ENCODE measurements at regions not wholly inside any gene's neighbourhood (a gene's known extent, or its start where the extent isn't known, plus 50 kb on each side); places are given as distances from the start of the nearest gene placed in this dataset.

GRCh38 chr6:40898073-40898472, 140.9 kb downstream of the UNC5CL start:
- DNase-seq = no peak
- peaks cover 0 to 2% (median 0%) of the 10 kb centered on the region in 4 donors for H3K4me1 Mint-ChIP-seq
- H3K36me3 Mint-ChIP-seq = no peaks in the 10 kb centered on the region
- H3K4me3 Mint-ChIP-seq = no peak overlapping the region
- POLR2A ChIA-PET = no interaction called here
- H3K9me3 Mint-ChIP-seq = no peaks in the 10 kb centered on the region
- H3K27ac Mint-ChIP-seq = no peak overlapping the region
- ATAC-seq = no peak
- peaks cover 0 to 39% (median 3%) of the 10 kb centered on the region in 5 donors for H3K27me3 Mint-ChIP-seq

- peaks cover 0 to 2% (median 0%) of the 10 kb centered on the region in 4 donors for H3K4me1 Mint-ChIP-seq
- no peaks in the 10 kb centered on the region for H3K9me3 Mint-ChIP-seq
- H3K27me3 Mint-ChIP-seq = peaks cover 0 to 39% (median 3%) of the 10 kb centered on the region in 5 donors
- POLR2A ChIA-PET = no interaction called here
- ATAC-seq (no peak), DNase-seq (no peak)
- no peak overlapping the region for H3K27ac Mint-ChIP-seq
- no peaks in the 10 kb centered on the region for H3K36me3 Mint-ChIP-seq
- no peak overlapping the region for H3K4me3 Mint-ChIP-seq
These were observed 141.5 kb downstream of the UNC5CL start for GRCh38 chr6:40897390-40898003.

GRCh38 chr6:40896696-40897095, 142.3 kb downstream of the UNC5CL start:
- no peaks in the 10 kb centered on the region for H3K9me3 Mint-ChIP-seq
- peaks cover under 1 to 39% (median 6%) of the 10 kb centered on the region in 5 donors for H3K27me3 Mint-ChIP-seq
- no peak for ATAC-seq

GRCh38 chr6:40894962-40895799, 143.8 kb downstream of the UNC5CL start:
- no peak overlapping the region for H3K4me3 Mint-ChIP-seq
- H3K36me3 Mint-ChIP-seq = no peaks in the 10 kb centered on the region
- no peak for ATAC-seq
- POLR2A ChIA-PET = no interaction called here
- no peaks in the 10 kb centered on the region for H3K9me3 Mint-ChIP-seq
- no peak overlapping the region for H3K27ac Mint-ChIP-seq
- no peak for DNase-seq
- H3K4me1 Mint-ChIP-seq = peaks cover 0 to 2% (median 0%) of the 10 kb centered on the region in 4 donors
- H3K27me3 Mint-ChIP-seq = peaks cover 6 to 46% (median 8%) of the 10 kb centered on the region in 5 donors

More at GRCh38 chr6:40896696-40897095, 142.3 kb downstream of the UNC5CL start:
- DNase-seq = no peak
- H3K4me1 Mint-ChIP-seq = peaks cover 0 to 2% (median 0%) of the 10 kb centered on the region in 4 donors
- POLR2A ChIA-PET = no interaction called here
- no peak overlapping the region for H3K4me3 Mint-ChIP-seq
- no peaks in the 10 kb centered on the region for H3K36me3 Mint-ChIP-seq
- H3K27ac Mint-ChIP-seq = no peak overlapping the region

GRCh38 chr6:40893021-40893420, 146.0 kb downstream of the UNC5CL start:
- Mint-ChIP-seq H3K9me3 (no peaks in the 10 kb centered on the region), H3K27ac (no peak overlapping the region), H3K4me3 (no peak overlapping the region), H3K27me3 (peaks cover 4 to 39% (median 6%) of the 10 kb centered on the region in 5 donors), H3K4me1 (peaks cover 0 to 2% (median 0%) of the 10 kb centered on the region in 4 donors), H3K36me3 (no peaks in the 10 kb centered on the region)
- no peak for DNase-seq
- no peak for ATAC-seq
- POLR2A ChIA-PET = no interaction called here

- POLR2A ChIA-PET = no interaction called here
- no peak overlapping the region for H3K27ac Mint-ChIP-seq
These were observed 146.8 kb downstream of the UNC5CL start for GRCh38 chr6:40892223-40892622.

GRCh38 chr6:40891686-40892085, 147.3 kb downstream of the UNC5CL start:
- H3K4me3 Mint-ChIP-seq = no peak overlapping the region
- ATAC-seq = no peak
- H3K36me3 Mint-ChIP-seq = no peaks in the 10 kb centered on the region
- no peak overlapping the region for H3K27ac Mint-ChIP-seq
- H3K27me3 Mint-ChIP-seq = peaks cover 4 to 27% (median 5%) of the 10 kb centered on the region in 5 donors
- H3K9me3 Mint-ChIP-seq = no peaks in the 10 kb centered on the region
- no peak for DNase-seq
- H3K4me1 Mint-ChIP-seq = peaks cover 0 to 2% (median 0%) of the 10 kb centered on the region in 4 donors
- POLR2A ChIA-PET = no interaction called here

More at GRCh38 chr6:40892223-40892622, 146.8 kb downstream of the UNC5CL start:
- ATAC-seq = no peak
- Mint-ChIP-seq H3K9me3 (no peaks in the 10 kb centered on the region), H3K36me3 (no peaks in the 10 kb centered on the region), H3K27me3 (peaks cover 4 to 32% (median 5%) of the 10 kb centered on the region in 5 donors), H3K4me1 (peaks cover 0 to 2% (median 0%) of the 10 kb centered on the region in 4 donors), H3K4me3 (no peak overlapping the region)
- DNase-seq = no peak

GRCh38 chr6:40891131-40891530, 147.9 kb downstream of the UNC5CL start:
- H3K4me1 Mint-ChIP-seq = peaks cover 0 to 2% (median 0%) of the 10 kb centered on the region in 4 donors

GRCh38 chr6:40889137-40889832, 149.7 kb downstream of the UNC5CL start:
- Mint-ChIP-seq H3K4me3 (no peak overlapping the region), H3K4me1 (peaks cover 0 to 1% (median 0%) of the 10 kb centered on the region in 4 donors), H3K27ac (no peak overlapping the region), H3K27me3 (peaks cover 4 to 10% (median 5%) of the 10 kb centered on the region in 5 donors), H3K9me3 (no peaks in the 10 kb centered on the region), H3K36me3 (no peaks in the 10 kb centered on the region)
- DNase-seq (no peak), ATAC-seq (no peak)
- POLR2A ChIA-PET = no interaction called here

More at GRCh38 chr6:40891131-40891530, 147.9 kb downstream of the UNC5CL start:
- no peak for DNase-seq
- no peak overlapping the region for H3K27ac Mint-ChIP-seq
- H3K27me3 Mint-ChIP-seq = peaks cover 4 to 25% (median 5%) of the 10 kb centered on the region in 5 donors
- H3K9me3 Mint-ChIP-seq = no peaks in the 10 kb centered on the region
- no peaks in the 10 kb centered on the region for H3K36me3 Mint-ChIP-seq
- no peak overlapping the region for H3K4me3 Mint-ChIP-seq
- POLR2A ChIA-PET = no interaction called here
- no peak for ATAC-seq

GRCh38 chr6:40888456-40888990, 150.5 kb downstream of the UNC5CL start:
- Mint-ChIP-seq H3K36me3 (no peaks in the 10 kb centered on the region), H3K9me3 (no peaks in the 10 kb centered on the region), H3K4me3 (no peak overlapping the region), H3K27ac (no peak overlapping the region), H3K4me1 (no peaks in the 10 kb centered on the region), H3K27me3 (peaks cover 4 to 10% (median 5%) of the 10 kb centered on the region in 5 donors)
- POLR2A ChIA-PET = no interaction called here
- no peak for DNase-seq
- no peak for ATAC-seq

GRCh38 chr6:40887792-40888340, 151.2 kb downstream of the UNC5CL start:
- no peaks in the 10 kb centered on the region for H3K4me1 Mint-ChIP-seq
- DNase-seq (no peak), ATAC-seq (no peak)
- POLR2A ChIA-PET = no interaction called here
- H3K27me3 Mint-ChIP-seq = peaks cover 4 to 10% (median 5%) of the 10 kb centered on the region in 5 donors
- no peaks in the 10 kb centered on the region for H3K9me3 Mint-ChIP-seq
- no peak overlapping the region for H3K4me3 Mint-ChIP-seq
- no peaks in the 10 kb centered on the region for H3K36me3 Mint-ChIP-seq
- H3K27ac Mint-ChIP-seq = no peak overlapping the region

GRCh38 chr6:40887079-40887791, 151.8 kb downstream of the UNC5CL start:
- no peak overlapping the region for H3K27ac Mint-ChIP-seq

More at GRCh38 chr6:40887079-40887791, 151.8 kb downstream of the UNC5CL start:
- ATAC-seq (no peak), DNase-seq (no peak)
- Mint-ChIP-seq H3K36me3 (no peaks in the 10 kb centered on the region), H3K4me3 (no peak overlapping the region), H3K27me3 (peaks cover 4 to 10% (median 5%) of the 10 kb centered on the region in 5 donors), H3K9me3 (no peaks in the 10 kb centered on the region), H3K4me1 (no peaks in the 10 kb centered on the region)
- POLR2A ChIA-PET = no interaction called here

Data from naive thymus-derived CD8-positive, alpha-beta T cell (primary cell).